GM18870 (cell line): ENCODE measurements at regions not wholly inside any gene's neighbourhood (a gene's known extent, or its start where the extent isn't known, plus 50 kb on each side); places are given as distances from the start of the nearest gene placed in this dataset.

Experiments used
- ATAC-seq: cut with Tn5 transposase; IDR thresholded peaks from one replicate; pipeline ENCODE4 v1.9.1; 2021; ENCODE audit warnings: moderate library complexity; ENCODE audit not compliant: unreplicated experiment

- no peak for ATAC-seq
Measured at GRCh38 chr12:22893878-22894277, 268.9 kb downstream of the ETNK1 start.

- no peak for ATAC-seq
Measured at GRCh38 chr12:22899184-22899583, 274.2 kb downstream of the ETNK1 start.

- no peak for ATAC-seq
Measured at GRCh38 chr12:22900401-22900800, 275.4 kb downstream of the ETNK1 start.

GRCh38 chr12:22904485-22904884 is 279.5 kb downstream of the ETNK1 start:
- no peak for ATAC-seq

DNA sequence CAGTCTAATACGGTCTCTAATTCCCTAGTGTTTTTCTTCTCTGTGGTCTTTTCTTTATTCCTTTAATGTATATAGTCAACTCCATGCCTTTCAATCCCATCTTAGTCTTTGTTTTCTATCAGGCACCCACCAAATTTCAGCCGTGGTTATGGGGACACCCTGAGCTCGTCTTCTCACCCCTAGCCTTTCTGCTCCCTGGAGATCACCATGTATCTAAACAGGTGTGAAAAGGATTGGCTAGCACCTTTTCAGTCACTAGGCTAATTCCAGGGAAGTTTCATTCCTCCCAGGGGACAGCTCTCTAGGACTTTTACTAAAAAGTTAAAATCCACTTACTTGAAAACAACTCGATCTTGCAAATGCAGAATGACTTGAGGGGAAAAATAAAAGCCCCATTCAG is 291.3 kb downstream of the ETNK1 start:
- no peak for ATAC-seq

DNA sequence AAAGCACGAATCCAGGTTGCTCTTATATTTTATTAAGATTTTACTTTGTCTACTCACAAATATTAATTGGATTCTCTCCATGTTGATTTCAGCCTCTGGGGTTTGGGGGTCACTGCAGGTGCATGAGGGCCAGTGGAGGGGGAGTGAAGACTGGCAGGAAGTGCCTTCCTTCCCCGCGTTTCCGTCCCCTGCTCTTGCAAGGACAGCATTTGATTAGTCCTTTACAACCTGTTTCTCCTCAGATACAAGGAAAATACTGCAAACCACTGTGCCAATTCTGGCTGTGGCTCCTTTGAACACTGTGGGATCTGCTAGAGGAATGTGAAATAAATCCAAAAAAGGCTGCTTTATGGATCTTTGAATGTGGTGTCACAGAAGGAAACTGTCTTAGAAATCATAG is 291.8 kb downstream of the ETNK1 start:
- no peak for ATAC-seq

- no peak for ATAC-seq
Measured at GRCh38 chr12:22919883-22920282, 294.9 kb downstream of the ETNK1 start.

GRCh38 chr12:22923768-22924167 is 298.8 kb downstream of the ETNK1 start:
- ATAC-seq = no peak

DNA sequence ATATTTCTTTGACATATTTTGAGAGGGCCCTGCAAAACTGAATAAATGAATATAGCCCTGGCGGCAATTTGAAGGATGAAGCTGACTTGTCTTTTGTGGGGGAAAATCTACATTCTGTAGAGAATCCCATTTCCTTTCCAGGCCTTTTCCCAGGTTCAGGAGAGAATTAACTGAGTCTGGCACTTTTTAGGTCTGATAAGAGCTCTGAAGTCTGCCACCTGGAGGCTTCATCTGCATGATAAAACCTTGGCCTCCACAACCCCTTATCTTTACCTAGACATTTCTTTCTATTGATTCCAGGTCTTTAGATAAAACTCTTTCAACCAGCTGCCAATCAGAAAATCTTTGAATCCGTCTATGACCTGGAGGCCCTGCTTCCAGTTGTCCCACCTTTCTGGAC is 299.4 kb downstream of the ETNK1 start:
- ATAC-seq = no peak

DNA sequence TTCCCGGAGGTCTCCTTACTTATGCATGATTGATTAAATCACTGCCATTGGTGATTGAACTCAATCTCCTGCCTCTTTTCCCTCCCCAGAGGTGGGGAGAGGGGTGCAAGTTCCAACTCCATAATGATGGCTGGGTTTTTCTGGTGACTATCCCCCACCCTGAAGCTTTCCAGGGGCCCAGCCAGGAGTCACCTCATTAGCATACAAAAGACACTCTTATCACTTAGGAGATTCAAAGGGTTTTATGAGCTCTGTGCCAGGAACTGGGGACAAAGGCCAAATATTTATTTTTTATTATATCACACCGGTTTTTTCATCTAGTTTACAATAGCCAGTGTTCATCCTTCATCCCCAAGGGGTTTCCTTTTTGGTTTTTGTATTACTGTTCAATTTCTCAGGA is 300.7 kb downstream of the ETNK1 start:
- ATAC-seq = no peak

DNA sequence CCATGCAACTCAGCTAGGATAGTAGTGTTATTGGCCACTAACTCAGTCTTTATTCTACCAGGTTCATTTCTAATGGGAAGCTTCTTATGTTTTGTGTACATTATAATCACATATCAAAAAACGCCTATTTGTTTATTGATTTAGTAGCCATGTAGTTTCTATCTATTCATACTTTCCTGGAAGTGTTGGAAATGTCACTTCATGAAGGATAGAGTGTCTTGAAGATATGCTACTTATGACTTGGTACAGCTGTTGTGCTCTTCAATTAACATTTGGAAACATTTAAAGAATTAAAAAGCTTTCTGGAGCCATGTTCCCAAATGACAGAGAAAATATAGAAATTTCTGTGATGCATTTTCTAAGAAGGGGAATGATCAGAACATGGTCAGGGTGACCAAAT is 307.5 kb downstream of the ETNK1 start:
- no peak for ATAC-seq

- ATAC-seq = no peak
Measured at GRCh38 chr12:22935090-22935489, 310.1 kb downstream of the ETNK1 start.

DNA sequence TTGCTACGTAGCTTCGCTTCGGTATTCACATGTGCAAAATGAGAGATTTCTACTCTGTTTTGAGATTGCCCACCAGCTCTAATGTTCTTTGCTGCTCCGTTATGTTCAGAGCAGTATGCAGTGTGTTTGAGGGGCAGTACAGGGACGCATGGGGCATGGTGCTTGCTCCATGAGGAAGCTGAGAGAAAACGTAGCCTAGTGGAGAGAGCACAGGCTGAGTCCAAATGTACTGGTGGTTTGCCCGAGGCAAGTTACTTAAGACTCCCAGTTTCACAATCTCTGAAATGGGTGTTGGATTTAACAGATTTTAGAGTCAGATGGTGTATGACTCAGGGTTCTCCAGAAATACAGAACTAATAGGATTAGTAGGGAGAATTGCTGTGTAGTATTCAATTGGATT is 310.5 kb downstream of the ETNK1 start:
- ATAC-seq = no peak

DNA sequence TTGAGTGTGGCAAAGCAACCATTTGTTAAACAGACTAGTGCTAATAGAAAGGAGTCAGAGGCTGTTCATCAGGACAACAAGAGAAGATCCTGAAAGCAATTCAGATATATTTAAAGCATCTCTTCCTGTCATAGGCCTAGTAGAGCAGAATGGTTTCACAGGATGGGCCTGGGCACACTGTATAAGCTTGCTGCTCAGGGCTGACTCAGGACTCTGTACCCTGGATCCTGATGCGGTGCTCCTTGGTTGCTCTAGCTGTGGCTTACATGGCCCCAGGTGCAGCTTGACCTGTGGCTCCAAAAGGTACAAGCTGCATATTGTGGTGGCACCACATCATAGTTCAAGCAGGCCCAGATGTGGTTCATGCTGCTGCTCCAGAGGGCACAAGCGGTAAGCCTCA is 313.4 kb downstream of the ETNK1 start:
- ATAC-seq = no peak

DNA sequence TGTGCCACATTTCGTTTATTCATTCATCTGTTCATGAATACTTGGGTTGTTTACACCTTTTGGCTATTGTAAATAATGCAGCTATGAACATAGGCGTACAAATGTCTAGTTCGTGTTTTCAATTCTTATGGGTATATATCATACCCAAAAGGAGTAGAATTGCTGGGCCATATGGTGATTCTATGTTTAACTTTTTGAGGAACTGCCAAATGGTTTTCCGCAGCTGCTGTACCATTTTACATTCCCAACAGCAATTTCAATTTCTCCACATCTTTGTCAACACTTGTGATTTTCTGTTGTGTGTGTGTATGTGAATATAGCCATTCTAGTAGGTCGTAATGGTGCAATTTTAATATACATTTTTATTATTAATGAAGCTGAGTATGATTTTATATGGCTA is 326.2 kb downstream of the ETNK1 start:
- ATAC-seq = no peak

DNA sequence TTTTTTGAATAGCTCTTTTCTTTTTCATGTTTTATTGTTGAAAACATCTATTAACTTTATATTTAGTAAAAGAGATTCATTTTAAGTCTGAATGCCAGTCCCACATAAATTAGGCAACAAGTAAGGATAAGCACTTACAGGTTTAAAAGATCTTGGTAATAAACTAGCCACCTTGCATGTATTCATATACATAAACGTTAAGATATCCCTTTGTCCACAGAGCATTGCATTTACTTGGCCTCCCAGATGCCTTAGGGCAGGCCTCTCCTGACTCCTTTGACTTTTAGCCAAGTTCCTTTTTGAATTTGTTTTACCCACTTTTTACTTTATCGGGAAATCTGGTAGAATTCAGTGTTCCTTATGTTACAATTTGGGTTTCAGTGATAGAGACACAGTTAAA is 331.7 kb downstream of the ETNK1 start:
- no peak for ATAC-seq

DNA sequence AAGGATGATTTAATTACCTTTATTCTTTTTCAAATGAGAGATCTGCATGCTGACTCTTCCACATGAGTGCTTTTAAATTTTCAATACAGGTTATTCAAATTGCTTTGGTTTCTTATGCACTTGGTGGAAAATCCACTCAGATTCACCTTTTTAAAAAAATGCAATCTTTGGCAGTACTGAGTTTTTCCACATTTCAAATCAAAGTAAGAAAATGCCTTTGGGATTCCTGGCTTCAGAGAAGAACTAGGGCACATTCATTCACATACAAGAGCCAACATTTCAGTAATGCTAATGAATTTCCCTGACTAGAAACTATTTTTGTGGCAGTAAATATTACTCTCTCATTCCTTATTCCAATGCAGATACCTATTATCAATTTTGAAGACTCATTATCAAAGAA is 342.2 kb downstream of the ETNK1 start:
- ATAC-seq = no peak

DNA sequence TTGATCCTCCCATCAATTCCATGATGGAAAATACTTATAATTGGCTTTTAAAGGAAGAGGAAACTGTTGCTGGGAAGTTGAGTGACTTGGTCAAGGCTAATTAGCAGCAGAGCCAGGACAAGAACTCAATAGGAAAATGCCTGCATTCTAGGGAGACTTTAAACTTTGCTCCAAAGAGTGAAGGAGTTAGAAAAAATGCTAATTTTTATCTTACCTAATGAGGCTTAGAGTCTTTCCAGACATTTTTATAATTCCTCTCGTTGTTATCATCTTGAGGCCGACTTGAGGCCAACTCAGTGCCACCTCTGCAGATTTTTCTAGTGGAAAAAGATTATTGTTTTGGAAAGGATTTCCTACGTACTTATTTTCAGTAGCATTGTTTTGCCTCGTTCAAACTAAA is 344.6 kb downstream of the ETNK1 start:
- no peak for ATAC-seq

- no peak for ATAC-seq
Measured at GRCh38 chr12:22971247-22971646, 346.3 kb downstream of the ETNK1 start.

GRCh38 chr12:22971701-22972191 is 346.8 kb downstream of the ETNK1 start:
- ATAC-seq = no peak

GRCh38 chr12:22974865-22975264 is 349.9 kb downstream of the ETNK1 start:
- no peak for ATAC-seq

GRCh38 chr12:22978962-22979361 is 354.0 kb downstream of the ETNK1 start:
- no peak for ATAC-seq

- no peak for ATAC-seq
Measured at GRCh38 chr12:22979854-22980469, 355.0 kb downstream of the ETNK1 start.
